A549 (cell line): ENCODE measurements at regions not wholly inside any gene's neighbourhood (a gene's known extent, or its start where the extent isn't known, plus 50 kb on each side); places are given as distances from the start of the nearest gene placed in this dataset.

ENCODE experiments used
- ATAC-seq, 2 experiments: fragments of 200-7000 bp in 1 of 2; fragments of >200 bp in 1 of 2; cut with Nextera tagmentation in 1 of 2; cut with Tn5 transposase in 1 of 2; 3 replicates each; pipeline versions ENCODE4 v1.8.0 to v1.9.1; 2018 to 2020; ENCODE audit warnings: mild to moderate bottlenecking in 1 of 2, moderate library complexity in 1 of 2
- CTCF ChIA-PET: fragments of 300-600 bp; sonication (Branson Sonifier 250); formaldehyde crosslinking; extraction: SDS; loops from one replicate; lab custom pipeline; 2021; ENCODE audit warnings: antibody characterized with exemption, inconsistent platforms; lab: Yijun Ruan, JAX
- POLR2A ChIA-PET: fragments of 350-600 bp; formaldehyde crosslinking; extraction: SDS; loops from one replicate; lab custom pipeline; 2021; ENCODE audit warnings: antibody characterized with exemption, inconsistent platforms; lab: Yijun Ruan, JAX
- DNase-seq, 2 experiments: peaks; one replicate each; pipeline versions ENCODE4 v3.0.0 to v3.0.0-alpha.2; 2011 to 2016; ENCODE audit warnings: low read depth in 1 of 2, low spot score in 1 of 2
- FAIRE-seq: peaks from 2 replicates; lab custom pipeline; 2011; peaks lifted over from hg19 to GRCh38; lab: Jason Lieb, UNC
- H3K27ac ChIP-seq, 2 experiments: fragments of >200 bp; sonication (Bioruptor Twin); formaldehyde crosslinking; 3 replicates each; pipeline ENCODE4 v1.5.1; 2016 to 2017
- H3K4me1 ChIP-seq: fragments of >200 bp; sonication (Bioruptor Twin); formaldehyde crosslinking; 3 replicates; pipeline ENCODE4 v1.6.1; 2016
- H3K4me2 ChIP-seq: fragments of >200 bp; sonication (Bioruptor Twin); formaldehyde crosslinking; 3 replicates; pipeline ENCODE4 v1.6.1; 2016
- H3K4me3 ChIP-seq: fragments of >200 bp; sonication (Bioruptor Twin); formaldehyde crosslinking; 3 replicates; pipeline ENCODE4 v1.5.1; 2016
- H3K9me3 ChIP-seq: fragments of >200 bp; sonication (Bioruptor Twin); formaldehyde crosslinking; 3 replicates; pipeline ENCODE4 v1.6.1; 2016
- BHLHE40 ChIP-seq: IDR thresholded peaks from 2 replicates; pipeline ENCODE4 v1.6.1; 2012; ENCODE audit warnings: low read depth, low read length, inconsistent platforms
- ELK1 ChIP-seq: fragments of 150-350 bp; IDR thresholded peaks from 2 replicates; pipeline ENCODE4 v1.6.1; 2014; ENCODE audit warnings: low read depth, mild to moderate bottlenecking, low read length
- FOXS1 ChIP-seq: fragments of 250-450 bp; sonication (Bioruptor Pico); IDR thresholded peaks from 2 replicates; pipeline ENCODE4 v1.5.0; 2020; ENCODE audit warnings: mild to moderate bottlenecking, moderate library complexity
- GATA3 ChIP-seq: IDR thresholded peaks from 2 replicates; pipeline ENCODE4 v1.6.1; 2012; ENCODE audit warnings: borderline replicate concordance
- HDAC2 ChIP-seq: fragments of 200-600 bp; sonication (generic); IDR thresholded peaks from 2 replicates; pipeline ENCODE4 v1.6.1; 2016
- HOXB13 ChIP-seq: fragments of 250-450 bp; sonication (Bioruptor Pico); IDR thresholded peaks from 2 replicates; pipeline ENCODE4 v1.5.0; 2020; ENCODE audit warnings: low read depth, mild to moderate bottlenecking, moderate library complexity
- HOXB5 ChIP-seq: fragments of 250-450 bp; sonication (Bioruptor Pico); IDR thresholded peaks from 2 replicates; pipeline ENCODE4 v1.5.0; 2020; ENCODE audit warnings: mild to moderate bottlenecking, moderate library complexity
- JUNB ChIP-seq: fragments of >200 bp; sonication (Bioruptor Twin); formaldehyde crosslinking; IDR thresholded peaks from 2 replicates; pipeline ENCODE4 v1.6.1; 2016
- KDM5A ChIP-seq: fragments of 200-600 bp; sonication (generic); IDR thresholded peaks from 2 replicates; pipeline ENCODE4 v1.6.1; 2016; ENCODE audit warnings: antibody characterized with exemption, mild to moderate bottlenecking
- MAFK ChIP-seq: fragments of 450-650 bp; IDR thresholded peaks from 2 replicates; pipeline ENCODE4 v1.6.1; 2014; ENCODE audit not compliant: partially characterized antibody
- MAZ ChIP-seq: fragments of 150-350 bp; IDR thresholded peaks from 2 replicates; pipeline ENCODE4 v1.6.1; 2014; ENCODE audit warnings: antibody characterized with exemption, low read depth, low read length, borderline replicate concordance
- MYC ChIP-seq: IDR thresholded peaks from 2 replicates; pipeline ENCODE4 v1.6.1; 2012; ENCODE audit warnings: mild to moderate bottlenecking, inconsistent platforms, low read length, improper control_type of control experiment, borderline replicate concordance
- NFE2L2 ChIP-seq: fragments of 150-350 bp; conservative IDR thresholded peaks from 2 replicates; pipeline ENCODE4 v1.6.1; 2014; ENCODE audit warnings: low read length
- NR3C1 ChIP-seq: fragments of >200 bp; sonication (Bioruptor Twin); formaldehyde crosslinking; IDR thresholded peaks from 3 replicates; pipeline ENCODE4 v1.6.1; 2017
- RAD21 ChIP-seq, 2 experiments: fragments of >200 bp in 1 of 2; sonication (Bioruptor Twin) in 1 of 2; formaldehyde crosslinking in 1 of 2; IDR thresholded peaks in 1 of 2; conservative IDR thresholded peaks in 1 of 2; 2 replicates in 1 of 2; 3 replicates in 1 of 2; pipeline ENCODE4 v1.6.1; 2012 to 2018; ENCODE audit warnings: inconsistent platforms in 1 of 2
- REST ChIP-seq: fragments of 200-600 bp; sonication (generic); IDR thresholded peaks from 2 replicates; pipeline ENCODE4 v1.6.1; 2016; ENCODE audit warnings: antibody characterized with exemption, mild to moderate bottlenecking, moderate library complexity
- RNF2 ChIP-seq: fragments of 200-600 bp; sonication (generic); IDR thresholded peaks from 2 replicates; pipeline ENCODE4 v1.6.1; 2016; ENCODE audit warnings: low read depth, mild to moderate bottlenecking, antibody characterized with exemption, moderate library complexity, borderline replicate concordance
- SMC3 ChIP-seq: fragments of >200 bp; sonication (Bioruptor Twin); formaldehyde crosslinking; IDR thresholded peaks from 3 replicates; pipeline ENCODE4 v1.6.1; 2018; ENCODE audit warnings: inconsistent platforms
- TP53 ChIP-seq: fragments of 250-450 bp; sonication (Bioruptor Pico); IDR thresholded peaks from 2 replicates; pipeline ENCODE4 v1.5.0; 2021; ENCODE audit warnings: mild to moderate bottlenecking, moderate library complexity
- ZSCAN20 ChIP-seq: fragments of 250-450 bp; sonication (Bioruptor Pico); IDR thresholded peaks from 2 replicates; pipeline ENCODE4 v1.8.0; 2022; ENCODE audit warnings: mild to moderate bottlenecking, moderate library complexity
- WGBS: methylation state at CpG from one replicate; pipeline ENCODE4 v1.1.6; 2017; ENCODE audit errors: missing lambda C conversion rate; 5-methylcytosine and 5-hydroxymethylcytosine counted together
- TF ChIP-seq, protein P1 (sequence below): fragments of >200 bp; sonication (Bioruptor Twin); formaldehyde crosslinking; IDR thresholded peaks from 2 replicates; pipeline ENCODE4 v1.6.1; 2016
- TF ChIP-seq, protein P2 (sequence below): fragments of 250-450 bp; sonication (Bioruptor Pico); IDR thresholded peaks from 2 replicates; pipeline ENCODE4 v1.5.0; 2021; ENCODE audit warnings: mild to moderate bottlenecking, moderate library complexity, borderline replicate concordance
- TF ChIP-seq, protein P3 (sequence below): IDR thresholded peaks from 2 replicates; pipeline ENCODE4 v1.6.1; 2012
- TF ChIP-seq, protein P4 (sequence below): fragments of >200 bp; sonication (Bioruptor Twin); formaldehyde crosslinking; IDR thresholded peaks from 3 replicates; pipeline ENCODE4 v1.5.1; 2016

DNA sequence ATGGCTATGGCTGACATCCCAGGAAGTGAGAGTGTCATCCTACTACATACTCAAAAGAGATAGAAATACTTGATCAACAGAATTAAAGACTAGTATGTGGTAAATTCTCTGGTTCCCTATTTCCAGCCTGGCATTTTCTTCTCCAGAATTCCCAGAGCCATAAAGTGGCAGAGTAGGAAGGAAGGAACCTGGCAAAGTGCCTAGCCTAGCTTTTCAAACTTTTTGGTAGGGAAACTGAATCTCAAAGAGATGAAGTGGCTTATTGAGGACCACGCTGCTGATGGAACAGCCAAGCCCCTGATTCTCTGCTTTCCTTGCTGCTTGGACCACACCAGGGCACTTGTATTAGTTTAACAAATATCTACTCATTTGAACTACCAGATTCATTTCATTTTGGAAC, 312.4 kb upstream of the RORA start:
- ATAC-seq: no peak
- Histone ChIP-seq H3K4me1 (no peaks in the 10 kb centered on the region), H3K4me3 (no peak overlapping the region), H3K9me3 (no peaks in the 10 kb centered on the region), H3K27ac (no peak overlapping the region), H3K4me2 (no peak overlapping the region)
- FAIRE-seq: no peak
- TF ChIP-seq KDM5A: no peak
- TF ChIP-seq, protein P1, sequence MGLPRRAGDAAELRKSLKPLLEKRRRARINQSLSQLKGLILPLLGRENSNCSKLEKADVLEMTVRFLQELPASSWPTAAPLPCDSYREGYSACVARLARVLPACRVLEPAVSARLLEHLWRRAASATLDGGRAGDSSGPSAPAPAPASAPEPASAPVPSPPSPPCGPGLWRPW: no peak
- TF ChIP-seq NFE2L2: no peak
- TF ChIP-seq, protein P2, sequence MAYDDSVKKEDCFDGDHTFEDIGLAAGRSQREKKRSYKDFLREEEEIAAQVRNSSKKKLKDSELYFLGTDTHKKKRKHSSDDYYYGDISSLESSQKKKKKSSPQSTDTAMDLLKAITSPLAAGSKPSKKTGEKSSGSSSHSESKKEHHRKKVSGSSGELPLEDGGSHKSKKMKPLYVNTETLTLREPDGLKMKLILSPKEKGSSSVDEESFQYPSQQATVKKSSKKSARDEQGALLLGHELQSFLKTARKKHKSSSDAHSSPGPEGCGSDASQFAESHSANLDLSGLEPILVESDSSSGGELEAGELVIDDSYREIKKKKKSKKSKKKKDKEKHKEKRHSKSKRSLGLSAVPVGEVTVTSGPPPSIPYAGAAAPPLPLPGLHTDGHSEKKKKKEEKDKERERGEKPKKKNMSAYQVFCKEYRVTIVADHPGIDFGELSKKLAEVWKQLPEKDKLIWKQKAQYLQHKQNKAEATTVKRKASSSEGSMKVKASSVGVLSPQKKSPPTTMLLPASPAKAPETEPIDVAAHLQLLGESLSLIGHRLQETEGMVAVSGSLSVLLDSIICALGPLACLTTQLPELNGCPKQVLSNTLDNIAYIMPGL: no peak
- no peak for TF ChIP-seq SMC3
- TF ChIP-seq GATA3: no peak
- TF ChIP-seq ZSCAN20 (CRISPR knock-in tag): no peak
- TF ChIP-seq BHLHE40: no peak
- no peak for TF ChIP-seq NR3C1
- TF ChIP-seq TP53 (CRISPR knock-in tag): no peak
- TF ChIP-seq MAZ: no peak
- TF ChIP-seq, protein P3, sequence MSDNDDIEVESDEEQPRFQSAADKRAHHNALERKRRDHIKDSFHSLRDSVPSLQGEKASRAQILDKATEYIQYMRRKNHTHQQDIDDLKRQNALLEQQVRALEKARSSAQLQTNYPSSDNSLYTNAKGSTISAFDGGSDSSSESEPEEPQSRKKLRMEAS: no peak
- TF ChIP-seq RAD21 (conservative IDR thresholded peaks at IDR 0.05 in 1 of 2, IDR thresholded peaks at IDR 0.05 in 1 of 2): no peak
- no peak for TF ChIP-seq MYC
- no peak for TF ChIP-seq MAFK
- TF ChIP-seq HOXB5 (CRISPR knock-in tag): no peak
- TF ChIP-seq ELK1: no peak
- TF ChIP-seq JUNB: no peak
- TF ChIP-seq, protein P4, sequence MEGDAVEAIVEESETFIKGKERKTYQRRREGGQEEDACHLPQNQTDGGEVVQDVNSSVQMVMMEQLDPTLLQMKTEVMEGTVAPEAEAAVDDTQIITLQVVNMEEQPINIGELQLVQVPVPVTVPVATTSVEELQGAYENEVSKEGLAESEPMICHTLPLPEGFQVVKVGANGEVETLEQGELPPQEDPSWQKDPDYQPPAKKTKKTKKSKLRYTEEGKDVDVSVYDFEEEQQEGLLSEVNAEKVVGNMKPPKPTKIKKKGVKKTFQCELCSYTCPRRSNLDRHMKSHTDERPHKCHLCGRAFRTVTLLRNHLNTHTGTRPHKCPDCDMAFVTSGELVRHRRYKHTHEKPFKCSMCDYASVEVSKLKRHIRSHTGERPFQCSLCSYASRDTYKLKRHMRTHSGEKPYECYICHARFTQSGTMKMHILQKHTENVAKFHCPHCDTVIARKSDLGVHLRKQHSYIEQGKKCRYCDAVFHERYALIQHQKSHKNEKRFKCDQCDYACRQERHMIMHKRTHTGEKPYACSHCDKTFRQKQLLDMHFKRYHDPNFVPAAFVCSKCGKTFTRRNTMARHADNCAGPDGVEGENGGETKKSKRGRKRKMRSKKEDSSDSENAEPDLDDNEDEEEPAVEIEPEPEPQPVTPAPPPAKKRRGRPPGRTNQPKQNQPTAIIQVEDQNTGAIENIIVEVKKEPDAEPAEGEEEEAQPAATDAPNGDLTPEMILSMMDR: no peak
- no peak for DNase-seq
- CTCF ChIA-PET: no interaction called here
- POLR2A ChIA-PET: no interaction called here
- 0% methylated on average over 1 of the region's 1 CpG for WGBS

DNA sequence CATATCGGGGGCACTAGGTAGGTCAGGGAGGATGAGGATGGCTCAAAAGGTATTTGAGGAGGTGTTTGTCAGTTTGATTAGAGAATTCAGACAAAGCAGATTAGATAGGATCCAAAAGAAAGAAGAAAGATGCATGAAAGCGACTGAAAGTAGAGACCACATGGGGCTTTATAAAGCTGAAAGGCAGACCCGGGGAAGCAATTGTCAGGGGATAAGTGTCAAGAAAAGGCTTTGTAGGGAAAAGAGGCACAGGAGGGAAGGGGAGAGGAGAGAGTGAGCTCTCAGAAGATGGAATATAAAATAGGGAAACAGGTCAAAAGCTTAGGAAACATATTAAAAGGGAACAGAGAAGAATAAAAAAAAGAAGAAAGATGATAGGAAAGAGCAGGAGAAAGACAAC, 308.2 kb upstream of the RORA start:
- TF ChIP-seq HOXB13: no peak
- no peak for TF ChIP-seq NR3C1
- TF ChIP-seq RAD21 (conservative IDR thresholded peaks at IDR 0.05 in 1 of 2, IDR thresholded peaks at IDR 0.05 in 1 of 2): no peak
- no peak for TF ChIP-seq HDAC2
- TF ChIP-seq GATA3: no peak
- no peak for TF ChIP-seq FOXS1 (CRISPR knock-in tag)
- no peak for TF ChIP-seq REST
- no peak for TF ChIP-seq RNF2
- TF ChIP-seq, all 56 proteins: peak for 0
- no peaks in the 10 kb centered on the region for H3K4me1 ChIP-seq
- ATAC-seq: no peak
- ChIA-PET POLR2A (no interaction called here), CTCF (no interaction called here)
- no peak overlapping the region for H3K27ac ChIP-seq
- no peak overlapping the region for H3K4me2 ChIP-seq
- H3K4me3 ChIP-seq: no peak overlapping the region
- FAIRE-seq: no peak
- 11% methylated on average over 3 of the region's 3 CpGs for WGBS
- no peaks in the 10 kb centered on the region for H3K9me3 ChIP-seq
- no peak for DNase-seq
